Peyer's patch (tissue), 4 donors: ENCODE measurements at regions not wholly inside any gene's neighbourhood (a gene's known extent, or its start where the extent isn't known, plus 50 kb on each side); places are given as distances from the start of the nearest gene placed in this dataset.

Experiments used
- DNase-seq, 3 donors: peaks; one replicate each; pipeline ENCODE4 v3.0.0-alpha.2; 2017 to 2019
- H3K27ac ChIP-seq, 4 donors: fragments of 200-600 bp; sonication (generic); one replicate each; pipeline ENCODE4 v1.5.1; 2016 to 2019
- H3K27me3 ChIP-seq, 2 donors: fragments of 200-600 bp; sonication (generic); one replicate each; pipeline ENCODE4 v1.5.1; 2019
- H3K36me3 ChIP-seq, 3 donors: fragments of 200-600 bp; sonication (generic); one replicate each; pipeline ENCODE4 v1.5.1; 2016 to 2019
- H3K4me1 ChIP-seq, 4 donors: fragments of 200-600 bp; sonication (generic); one replicate each; pipeline ENCODE4 v1.5.1; 2016 to 2019
- H3K4me3 ChIP-seq, 4 donors: fragments of 200-600 bp; sonication (generic); 1 replicate in 3 of 4; 2 replicates in 1 of 4; pipeline ENCODE4 v1.5.1; 2016 to 2019; ENCODE audit warnings: mild to moderate bottlenecking in 1 of 4
- H3K9me3 ChIP-seq, 4 donors: fragments of 200-600 bp; sonication (generic); one replicate each; pipeline ENCODE4 v1.5.1; 2016 to 2019; ENCODE audit warnings: mild to moderate bottlenecking in 1 of 4
- CTCF ChIP-seq, 6 experiments: fragments of 450-650 bp in 4 of 6; fragments of 200-600 bp in 2 of 6; sonication (generic) in 1 of 6; IDR thresholded peaks; one replicate each; pipeline ENCODE4 v1.5.1; 2017 to 2019; ENCODE audit warnings: antibody characterized with exemption in 6 of 6, mild to moderate bottlenecking in 3 of 6, moderate library complexity in 1 of 6
- POLR2A ChIP-seq, 2 donors: fragments of 450-650 bp; IDR thresholded peaks; one replicate each; pipeline ENCODE4 v1.5.1; 2017; ENCODE audit warnings: antibody characterized with exemption in 2 of 2, mild to moderate bottlenecking in 2 of 2, moderate library complexity in 2 of 2

GRCh38 chr2:136214307-136215200 is 96.6 kb upstream of the CXCR4 start:
- no peaks in the 10 kb centered on the region for H3K36me3 ChIP-seq
- peaks cover 0 to 25% (median 0%) of the 10 kb centered on the region in 4 donors for H3K4me1 ChIP-seq
- H3K27me3 ChIP-seq: no peaks in the 10 kb centered on the region
- no peak overlapping the region for H3K4me3 ChIP-seq
- no peak for DNase-seq
- H3K27ac ChIP-seq: peak overlapping the region in 1 of 4 donors; percentile 75
- TF ChIP-seq CTCF (IDR thresholded peaks at IDR 0.05) (no peak), POLR2A (IDR thresholded peaks at IDR 0.05) (no peak)
- H3K9me3 ChIP-seq: no peaks in the 10 kb centered on the region

- Histone ChIP-seq H3K36me3 (no peaks in the 10 kb centered on the region), H3K27me3 (no peaks in the 10 kb centered on the region), H3K27ac (peak overlapping the region in 2 of 4 donors; percentile 69 to 75), H3K4me3 (no peak overlapping the region), H3K4me1 (peaks cover 0 to 25% (median 0%) of the 10 kb centered on the region in 4 donors), H3K9me3 (no peaks in the 10 kb centered on the region)
- DNase-seq: no peak
- TF ChIP-seq CTCF (IDR thresholded peaks at IDR 0.05) (no peak), POLR2A (IDR thresholded peaks at IDR 0.05) (no peak)
Observed at GRCh38 chr2:136213836-136214235, 95.9 kb upstream of the CXCR4 start.

DNA sequence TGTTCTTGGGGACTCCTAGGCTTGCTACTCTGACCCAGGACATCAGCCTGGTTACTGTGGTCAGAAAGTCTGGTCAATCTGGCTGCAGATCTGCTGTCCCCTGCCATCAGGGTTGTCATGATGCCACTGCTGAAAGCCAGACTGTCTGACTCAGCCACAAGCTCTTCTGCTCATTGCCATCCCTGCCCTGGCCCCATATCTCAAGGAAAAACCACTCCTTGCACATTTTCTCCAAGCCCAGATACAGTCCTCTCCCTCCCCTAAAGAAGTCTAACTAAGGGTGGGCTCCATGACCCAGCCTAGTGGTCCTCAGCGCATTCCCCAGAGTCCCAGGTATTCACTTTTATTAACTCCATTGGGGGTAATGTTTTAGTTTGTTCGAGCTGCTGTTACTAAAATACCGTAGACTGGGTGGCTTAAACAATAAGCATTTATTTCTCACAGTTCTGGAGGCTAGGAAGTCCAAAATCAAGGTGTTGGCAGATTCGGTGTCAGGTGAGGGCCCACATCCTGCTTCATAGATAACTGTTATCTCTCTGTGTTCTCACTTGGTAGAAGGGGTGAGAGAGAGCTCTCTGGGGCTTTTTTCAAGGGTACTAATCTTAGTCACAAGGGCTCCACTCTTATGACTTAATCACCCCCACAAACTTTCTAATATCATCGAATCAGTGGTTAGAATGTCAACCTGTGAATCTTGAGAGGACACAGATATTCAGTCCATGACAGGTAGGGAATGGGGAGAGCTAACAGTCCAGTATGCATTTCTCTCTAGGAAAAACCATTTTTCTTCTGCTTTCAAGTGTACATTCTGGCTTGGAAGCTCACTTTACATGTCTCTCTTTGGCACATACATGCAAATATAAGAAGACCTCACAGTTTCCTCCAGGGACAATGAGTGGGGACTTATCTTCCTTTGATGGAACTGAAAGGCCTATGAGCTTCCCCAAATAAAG is 94.8 kb upstream of the CXCR4 start:
- no peaks in the 10 kb centered on the region for H3K36me3 ChIP-seq
- no peaks in the 10 kb centered on the region for H3K27me3 ChIP-seq
- H3K9me3 ChIP-seq: no peaks in the 10 kb centered on the region
- H3K27ac ChIP-seq: peak overlapping the region in 2 of 4 donors; percentile 69 to 75
- peaks cover 0 to 31% (median 1%) of the 10 kb centered on the region in 4 donors for H3K4me1 ChIP-seq
- no peak for TF ChIP-seq CTCF (IDR thresholded peaks at IDR 0.05)
- TF ChIP-seq POLR2A (IDR thresholded peaks at IDR 0.05): no peak
- H3K4me3 ChIP-seq: no peak overlapping the region
- DNase-seq: peak in 2 of 3 donors; percentile 53 to 66

DNA sequence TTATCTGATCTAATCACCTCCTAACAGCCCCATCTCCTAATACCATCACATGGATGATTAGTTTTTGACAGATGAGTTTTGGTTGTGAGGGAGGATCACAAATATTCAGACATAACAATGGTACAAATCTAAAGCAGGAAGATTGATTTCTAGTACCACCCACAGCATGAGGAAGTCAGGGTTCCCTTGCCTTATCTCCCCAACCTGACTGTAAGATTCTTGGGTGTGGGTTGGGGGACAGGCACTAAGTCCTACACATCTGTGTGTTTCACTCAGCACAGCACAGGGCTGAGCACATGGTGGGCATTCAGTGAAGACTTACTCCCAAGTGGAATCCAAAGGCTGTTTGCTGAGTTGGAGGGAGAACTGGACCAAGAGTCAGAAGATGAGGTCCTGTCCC is 93.8 kb upstream of the CXCR4 start:
- Histone ChIP-seq H3K4me3 (no peak overlapping the region), H3K27me3 (no peaks in the 10 kb centered on the region), H3K27ac (peak overlapping the region in 2 of 4 donors; percentile 14 to 75), H3K36me3 (no peaks in the 10 kb centered on the region), H3K9me3 (no peaks in the 10 kb centered on the region), H3K4me1 (peaks cover 0 to 33% (median 3%) of the 10 kb centered on the region in 4 donors)
- DNase-seq: no peak
- no peak for TF ChIP-seq CTCF (IDR thresholded peaks at IDR 0.05)
- no peak for TF ChIP-seq POLR2A (IDR thresholded peaks at IDR 0.05)

DNA sequence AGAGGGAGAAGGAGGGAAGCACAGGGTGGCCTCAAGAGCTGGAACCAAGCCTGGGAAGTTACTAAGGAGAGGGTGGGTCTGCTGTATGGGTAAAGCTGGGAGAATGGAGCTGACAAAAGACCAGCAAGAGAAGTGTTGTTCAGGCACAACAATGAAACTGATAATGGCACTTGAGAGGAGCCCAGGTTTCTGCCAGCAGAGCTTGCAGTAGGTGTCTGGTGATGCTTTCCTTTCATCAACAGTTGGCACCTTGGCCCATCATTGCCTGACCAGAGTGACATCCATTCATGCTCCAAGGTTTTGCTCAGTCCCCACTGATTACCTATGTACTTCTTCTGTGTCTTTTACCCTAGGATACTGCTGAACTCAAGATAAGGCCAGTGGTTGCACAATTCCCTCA is 92.9 kb upstream of the CXCR4 start:
- Histone ChIP-seq H3K4me1 (peaks cover 0 to 33% (median 3%) of the 10 kb centered on the region in 4 donors), H3K27me3 (no peaks in the 10 kb centered on the region), H3K27ac (peak overlapping the region in 2 of 4 donors; percentile 16 to 75), H3K4me3 (no peak overlapping the region), H3K9me3 (no peaks in the 10 kb centered on the region), H3K36me3 (no peaks in the 10 kb centered on the region)
- no peak for DNase-seq
- no peak for TF ChIP-seq CTCF (IDR thresholded peaks at IDR 0.05)
- TF ChIP-seq POLR2A (IDR thresholded peaks at IDR 0.05): no peak
